ENCODE measurements at regions not wholly inside any gene's neighbourhood (a gene's known extent, or its start where the extent isn't known, plus 50 kb on each side); places are given as distances from the start of the nearest gene placed in this dataset.

DNA sequence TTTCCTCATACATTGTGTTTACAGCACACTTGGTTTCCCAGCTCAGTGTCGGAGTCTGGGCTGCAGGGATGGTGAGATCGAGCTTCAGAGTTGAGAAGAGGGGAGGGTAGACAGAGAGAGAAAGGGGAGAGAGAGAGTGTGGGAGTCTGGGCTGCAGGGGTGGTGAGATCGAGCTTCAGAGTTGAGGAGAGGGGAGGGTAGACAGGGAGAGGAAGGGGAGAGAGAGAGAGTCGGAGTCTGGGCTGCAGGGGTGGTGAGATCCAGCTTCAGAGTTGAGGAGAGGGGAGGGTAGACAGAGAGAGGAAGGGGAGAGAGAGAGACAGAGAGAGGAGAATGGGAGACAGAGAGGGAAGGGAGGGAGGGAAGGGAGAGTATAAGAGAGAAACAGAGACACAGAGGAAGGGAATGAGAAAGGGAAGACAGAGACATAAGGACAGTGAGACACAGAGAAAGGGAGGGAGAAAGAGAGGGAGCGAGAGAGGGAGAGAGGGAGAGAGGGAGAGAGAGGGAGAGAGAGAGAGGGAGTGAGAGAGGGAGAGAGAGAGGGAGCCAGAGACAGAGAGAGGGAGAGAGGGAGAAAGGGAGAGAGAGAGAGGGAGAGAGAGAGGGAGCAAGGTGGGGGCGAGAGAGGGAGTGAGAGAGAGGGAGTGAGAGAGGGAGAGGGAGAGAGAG lies 222.7 kb upstream of the GMDS start:
- Mint-ChIP-seq H3K27ac (no peak overlapping the region), H3K4me3 (no peak overlapping the region), H3K36me3 (no peaks in the 10 kb centered on the region), H3K27me3 (peaks cover 27% of the 10 kb centered on the region), H3K4me1 (no peaks in the 10 kb centered on the region), H3K9me3 (no peaks in the 10 kb centered on the region)
- DNase-seq (ENCODE audit: low spot score in 2 of 2) = no peak
- no peak for ATAC-seq (ENCODE audit: low read depth)

DNA sequence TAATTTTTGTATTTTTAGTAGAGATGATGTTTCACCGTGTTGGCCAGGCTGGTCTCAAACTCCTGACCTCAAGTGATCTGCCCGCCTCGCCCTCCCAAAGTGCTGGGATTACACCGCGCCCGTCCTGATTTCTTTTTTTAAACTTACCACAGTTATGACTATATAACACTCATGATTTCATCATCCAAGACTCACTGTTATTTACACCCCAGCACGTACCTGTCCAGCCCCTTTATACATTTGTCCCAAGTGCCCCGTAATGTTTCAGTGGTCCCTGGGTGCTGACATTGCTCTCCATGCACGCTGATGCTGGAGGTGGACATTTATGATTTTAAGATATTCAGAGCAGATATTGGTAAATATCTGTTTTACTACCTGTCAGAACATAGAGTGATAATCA lies 219.9 kb upstream of the GMDS start:
- peaks cover 20% of the 10 kb centered on the region for H3K27me3 Mint-ChIP-seq
- no peaks in the 10 kb centered on the region for H3K9me3 Mint-ChIP-seq
- no peak overlapping the region for H3K4me3 Mint-ChIP-seq
- ATAC-seq (ENCODE audit: low read depth) (no peak), DNase-seq (ENCODE audit: low spot score in 2 of 2) (no peak)
- no peaks in the 10 kb centered on the region for H3K36me3 Mint-ChIP-seq
- no peak overlapping the region for H3K27ac Mint-ChIP-seq
- no peaks in the 10 kb centered on the region for H3K4me1 Mint-ChIP-seq

DNA sequence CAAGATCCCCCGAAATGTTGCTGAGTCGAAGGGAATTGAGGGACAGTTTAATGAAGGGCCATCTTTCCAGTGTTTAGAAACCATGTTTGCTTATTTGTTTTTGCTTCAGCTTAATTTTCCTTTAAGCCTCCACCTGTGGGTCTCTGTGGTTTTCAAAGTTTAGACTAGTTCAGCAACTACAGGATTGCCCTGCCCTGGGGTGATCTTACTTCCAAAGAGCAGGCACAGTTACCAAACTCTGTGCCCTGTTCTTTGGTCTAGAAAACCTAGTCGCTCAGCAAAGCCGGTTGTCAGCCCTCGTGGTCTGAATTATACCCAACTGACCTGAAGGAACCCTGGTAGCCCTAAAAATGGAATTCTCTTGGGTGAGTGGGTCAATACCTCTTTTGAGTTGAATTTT lies 219.2 kb upstream of the GMDS start:
- H3K36me3 Mint-ChIP-seq = no peaks in the 10 kb centered on the region
- DNase-seq (ENCODE audit: low spot score in 2 of 2) (no peak), ATAC-seq (ENCODE audit: low read depth) (no peak)
- no peak overlapping the region for H3K4me3 Mint-ChIP-seq
- no peak overlapping the region for H3K27ac Mint-ChIP-seq
- peaks cover 1% of the 10 kb centered on the region for H3K9me3 Mint-ChIP-seq
- H3K27me3 Mint-ChIP-seq = peaks cover 21% of the 10 kb centered on the region
- no peaks in the 10 kb centered on the region for H3K4me1 Mint-ChIP-seq

DNA sequence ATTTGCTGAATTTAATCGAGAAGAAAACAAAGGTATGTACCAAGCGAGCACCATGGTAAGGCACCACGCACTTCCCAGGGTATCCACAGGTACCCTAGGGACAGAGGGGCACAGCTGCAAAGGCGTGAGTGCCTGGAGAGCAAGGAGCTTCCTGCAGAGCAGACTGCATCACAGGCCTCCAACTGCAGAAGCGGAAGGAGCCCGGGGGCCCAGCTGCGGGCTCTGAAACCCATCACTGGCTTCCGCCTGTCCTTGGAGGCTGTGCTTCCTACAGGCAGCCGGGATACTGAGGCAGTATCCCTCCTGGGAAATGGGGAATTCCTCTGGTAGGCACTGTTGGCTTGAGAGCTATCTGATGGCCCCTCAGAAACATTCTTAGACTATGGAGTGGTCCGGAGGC lies 217.4 kb upstream of the GMDS start:
- H3K4me1 Mint-ChIP-seq = no peaks in the 10 kb centered on the region

DNA sequence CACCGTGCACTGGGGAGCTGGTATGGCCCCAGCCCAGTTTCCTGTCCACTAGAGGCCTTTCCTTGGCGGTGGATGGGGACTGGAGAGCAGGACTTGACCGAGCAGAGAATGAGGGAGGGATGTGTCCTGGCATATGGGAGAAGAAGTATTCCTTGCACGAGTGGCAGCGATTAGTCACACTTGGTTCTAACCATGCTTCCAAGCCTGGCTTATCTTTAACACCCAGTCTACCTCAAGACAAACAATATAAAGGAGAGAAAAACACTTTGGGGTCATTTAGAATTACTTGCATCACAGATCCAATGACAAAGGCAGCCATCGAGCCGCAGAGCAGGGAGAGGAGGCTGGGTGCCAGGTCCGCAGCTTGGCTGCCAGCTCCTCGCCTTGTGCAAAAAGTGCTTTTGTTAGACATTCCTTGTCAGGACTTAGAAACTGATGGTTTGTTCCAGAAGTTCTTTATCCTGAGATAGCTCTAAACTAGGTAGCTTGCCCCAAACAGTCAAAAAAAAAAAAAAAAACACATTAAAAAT lies 214.9 kb upstream of the GMDS start:
- ATAC-seq (ENCODE audit: low read depth) (no peak), DNase-seq (ENCODE audit: low spot score in 2 of 2) (no peak)
- Mint-ChIP-seq H3K27me3 (peaks cover 4% of the 10 kb centered on the region), H3K9me3 (peaks cover 1% of the 10 kb centered on the region), H3K27ac (no peak overlapping the region), H3K36me3 (no peaks in the 10 kb centered on the region), H3K4me3 (no peak overlapping the region), H3K4me1 (no peaks in the 10 kb centered on the region)

More for the DNA sequence above, 217.4 kb upstream of the GMDS start:
- Mint-ChIP-seq H3K4me3 (no peak overlapping the region), H3K27me3 (peaks cover 10% of the 10 kb centered on the region), H3K36me3 (no peaks in the 10 kb centered on the region), H3K27ac (no peak overlapping the region), H3K9me3 (peaks cover 1% of the 10 kb centered on the region)
- DNase-seq (ENCODE audit: low spot score in 2 of 2) (no peak), ATAC-seq (ENCODE audit: low read depth) (no peak)

DNA sequence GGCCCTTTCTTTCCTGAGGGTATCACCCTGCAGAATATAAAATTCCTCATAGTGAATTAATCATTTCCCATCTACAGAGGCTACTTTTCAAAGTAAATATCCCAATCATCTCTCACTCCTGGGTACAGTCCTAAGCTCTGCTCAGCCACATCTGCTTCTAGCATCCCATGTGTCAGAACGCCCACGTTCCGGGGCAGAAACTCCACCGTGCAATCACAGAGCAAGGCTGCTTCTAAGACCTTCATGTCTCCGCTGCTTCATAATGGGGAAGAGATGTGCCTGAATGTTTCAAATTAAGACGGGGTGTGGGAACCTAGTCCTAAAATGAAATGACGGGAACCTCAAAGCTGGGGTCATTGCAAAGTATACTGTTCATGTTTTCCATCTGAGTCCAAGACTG lies 208.8 kb upstream of the GMDS start:
- Mint-ChIP-seq H3K4me3 (no peak overlapping the region), H3K27ac (no peak overlapping the region), H3K9me3 (no peaks in the 10 kb centered on the region), H3K4me1 (no peaks in the 10 kb centered on the region), H3K36me3 (peaks cover 4% of the 10 kb centered on the region), H3K27me3 (peaks cover 13% of the 10 kb centered on the region)
- ATAC-seq (ENCODE audit: low read depth) (no peak), DNase-seq (ENCODE audit: low spot score in 2 of 2) (no peak)

DNA sequence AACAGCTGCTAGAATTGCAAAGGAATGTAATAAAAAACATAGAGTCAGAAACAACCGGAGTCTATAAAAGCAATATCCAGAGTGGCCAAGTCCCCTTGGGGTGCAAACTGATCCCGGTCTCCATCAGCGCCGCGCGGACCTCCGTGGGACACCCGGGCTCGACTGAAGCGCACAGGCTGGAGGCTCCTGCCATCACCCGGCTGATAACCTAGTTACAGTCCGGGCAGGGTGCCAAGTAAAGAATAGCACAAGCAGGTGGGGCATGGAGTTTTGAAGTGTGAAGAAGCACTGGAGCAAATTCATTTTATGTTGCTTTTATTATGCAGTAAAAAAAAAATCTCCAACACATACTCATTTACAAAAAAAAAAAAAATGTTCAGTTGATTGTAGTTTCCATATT lies 205.1 kb upstream of the GMDS start:
- ATAC-seq (ENCODE audit: low read depth) (no peak), DNase-seq (ENCODE audit: low spot score in 2 of 2) (no peak)
- peaks cover 12% of the 10 kb centered on the region for H3K27me3 Mint-ChIP-seq
- no peak overlapping the region for H3K27ac Mint-ChIP-seq
- H3K4me3 Mint-ChIP-seq = no peak overlapping the region
- H3K36me3 Mint-ChIP-seq = peaks cover 4% of the 10 kb centered on the region
- peaks cover 3% of the 10 kb centered on the region for H3K4me1 Mint-ChIP-seq
- H3K9me3 Mint-ChIP-seq = no peaks in the 10 kb centered on the region

DNA sequence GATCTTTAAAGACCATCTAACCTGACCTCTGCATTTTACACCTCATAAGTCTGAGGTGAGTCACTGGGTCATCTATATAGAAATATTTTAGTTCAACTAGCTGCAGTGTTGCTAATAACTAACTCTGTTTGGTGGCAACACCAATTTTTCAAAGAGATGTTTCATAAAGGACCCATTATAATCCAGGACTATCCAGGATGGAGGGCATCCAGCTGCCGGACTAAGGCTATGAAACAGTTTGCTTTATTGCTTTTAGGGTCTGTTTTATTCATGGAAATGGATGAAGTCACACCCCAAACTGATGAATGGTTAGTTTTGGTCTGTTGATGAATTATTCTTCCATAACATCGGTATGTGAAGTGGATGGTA lies 204.2 kb upstream of the GMDS start:
- Mint-ChIP-seq H3K4me1 (peaks cover 3% of the 10 kb centered on the region), H3K9me3 (no peaks in the 10 kb centered on the region), H3K27me3 (peaks cover 9% of the 10 kb centered on the region), H3K27ac (no peak overlapping the region), H3K36me3 (peaks cover 4% of the 10 kb centered on the region), H3K4me3 (no peak overlapping the region)
- ATAC-seq (ENCODE audit: low read depth) (no peak), DNase-seq (ENCODE audit: low spot score in 2 of 2) (no peak)

DNA sequence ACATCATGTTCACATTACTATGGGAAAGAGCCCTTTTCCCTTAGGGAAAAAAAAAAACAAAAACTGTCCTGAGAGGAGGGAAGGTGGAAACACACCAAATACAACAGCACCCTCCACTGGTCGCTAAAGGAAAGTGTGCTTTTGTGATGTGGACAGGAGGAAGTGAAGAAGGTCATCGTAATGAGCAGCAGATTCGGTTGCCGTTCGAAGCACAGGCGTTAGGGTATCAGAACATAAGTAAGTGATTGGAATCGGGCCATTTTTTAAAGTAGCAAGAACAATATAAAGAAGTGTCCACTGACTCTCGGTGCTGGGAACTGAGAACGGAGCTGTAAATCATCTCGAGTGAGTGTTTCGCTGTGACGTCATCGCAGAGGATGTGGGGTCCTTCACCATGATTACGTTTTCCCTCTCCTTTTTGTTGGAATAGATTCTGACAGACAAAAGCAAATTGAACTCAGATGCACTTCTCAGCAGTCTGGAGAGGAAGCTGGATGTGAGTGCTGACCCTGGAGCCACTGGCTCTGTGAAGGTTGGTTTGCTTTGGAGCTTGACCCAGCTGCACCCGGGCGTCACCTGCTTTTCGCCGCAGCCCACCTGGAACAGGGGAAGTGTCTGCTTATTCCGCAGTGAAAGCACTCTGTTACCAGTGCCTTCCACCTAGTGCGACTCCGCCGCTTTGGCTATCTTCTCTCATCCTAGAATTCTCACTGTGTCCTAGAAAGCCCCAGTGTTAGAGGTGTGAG lies 203.6 kb upstream of the GMDS start:
- no peak overlapping the region for H3K27ac Mint-ChIP-seq
- ATAC-seq (ENCODE audit: low read depth) = peak; percentile 45
- no peak for DNase-seq (ENCODE audit: low spot score in 2 of 2)

DNA sequence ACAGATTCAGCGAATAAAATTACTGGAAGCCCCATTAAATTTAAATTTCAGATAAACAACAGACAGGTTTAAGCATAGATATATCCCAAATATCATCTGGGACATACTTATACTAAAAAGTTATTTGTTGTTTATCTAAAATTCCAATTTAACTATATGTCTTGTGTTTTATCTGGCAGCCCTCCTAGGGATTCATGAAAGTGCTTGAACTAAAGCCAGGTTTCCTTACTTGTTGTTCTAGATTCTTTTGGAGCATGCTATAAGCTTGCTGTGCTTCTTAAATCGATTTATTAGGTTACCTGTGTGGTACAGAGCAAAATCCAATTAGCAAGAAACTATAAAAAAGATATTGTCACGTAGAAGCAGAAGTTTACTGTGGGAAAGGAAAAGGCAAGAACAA lies 202.5 kb upstream of the GMDS start:
- no peak overlapping the region for H3K27ac Mint-ChIP-seq
- ATAC-seq (ENCODE audit: low read depth) (no peak), DNase-seq (ENCODE audit: low spot score in 2 of 2) (no peak)
- no peaks in the 10 kb centered on the region for H3K9me3 Mint-ChIP-seq
- H3K4me3 Mint-ChIP-seq = no peak overlapping the region
- H3K4me1 Mint-ChIP-seq = peaks cover 3% of the 10 kb centered on the region
- H3K36me3 Mint-ChIP-seq = peaks cover 6% of the 10 kb centered on the region
- peaks cover 6% of the 10 kb centered on the region for H3K27me3 Mint-ChIP-seq

More for the DNA sequence above, 203.6 kb upstream of the GMDS start:
- peaks cover 8% of the 10 kb centered on the region for H3K36me3 Mint-ChIP-seq
- peaks cover 3% of the 10 kb centered on the region for H3K4me1 Mint-ChIP-seq
- no peaks in the 10 kb centered on the region for H3K9me3 Mint-ChIP-seq
- peaks cover 9% of the 10 kb centered on the region for H3K27me3 Mint-ChIP-seq
- peak overlapping the region; percentile 55 for H3K4me3 Mint-ChIP-seq

DNA sequence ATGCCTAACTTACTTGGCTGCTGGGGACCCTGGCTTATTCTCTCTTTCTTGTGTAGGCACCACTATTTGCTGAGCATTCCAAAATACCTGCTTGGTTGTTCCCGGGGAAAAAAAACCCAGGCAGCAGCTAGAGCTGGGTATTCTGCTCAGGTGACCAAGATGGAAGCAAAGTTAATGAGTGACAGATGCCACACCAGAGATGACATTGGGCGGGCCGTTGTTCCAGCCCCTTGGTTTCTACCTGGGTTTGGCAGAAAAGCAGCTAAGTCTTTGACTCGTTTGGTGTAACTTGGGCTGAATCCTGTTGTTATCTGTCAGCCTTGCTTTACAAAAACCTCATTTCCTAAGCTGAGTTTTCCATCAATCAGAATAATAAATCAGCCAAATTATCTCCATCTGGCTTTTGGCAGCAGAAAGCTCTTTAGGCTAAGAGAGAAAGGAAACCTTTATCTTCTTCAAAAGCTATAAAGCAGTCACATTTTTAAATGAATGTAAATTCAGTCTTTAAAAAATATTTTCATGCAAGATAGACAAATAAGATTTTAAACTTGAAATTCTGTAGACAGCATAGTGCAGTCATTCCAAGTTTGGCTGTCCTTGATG lies 202.0 kb upstream of the GMDS start:
- no peak overlapping the region for H3K27ac Mint-ChIP-seq
- DNase-seq (ENCODE audit: low spot score in 2 of 2) (no peak), ATAC-seq (ENCODE audit: low read depth) (no peak)
- peaks cover 3% of the 10 kb centered on the region for H3K4me1 Mint-ChIP-seq
- no peak overlapping the region for H3K4me3 Mint-ChIP-seq
- peaks cover 6% of the 10 kb centered on the region for H3K36me3 Mint-ChIP-seq
- H3K27me3 Mint-ChIP-seq = peaks cover 6% of the 10 kb centered on the region
- no peaks in the 10 kb centered on the region for H3K9me3 Mint-ChIP-seq

DNA sequence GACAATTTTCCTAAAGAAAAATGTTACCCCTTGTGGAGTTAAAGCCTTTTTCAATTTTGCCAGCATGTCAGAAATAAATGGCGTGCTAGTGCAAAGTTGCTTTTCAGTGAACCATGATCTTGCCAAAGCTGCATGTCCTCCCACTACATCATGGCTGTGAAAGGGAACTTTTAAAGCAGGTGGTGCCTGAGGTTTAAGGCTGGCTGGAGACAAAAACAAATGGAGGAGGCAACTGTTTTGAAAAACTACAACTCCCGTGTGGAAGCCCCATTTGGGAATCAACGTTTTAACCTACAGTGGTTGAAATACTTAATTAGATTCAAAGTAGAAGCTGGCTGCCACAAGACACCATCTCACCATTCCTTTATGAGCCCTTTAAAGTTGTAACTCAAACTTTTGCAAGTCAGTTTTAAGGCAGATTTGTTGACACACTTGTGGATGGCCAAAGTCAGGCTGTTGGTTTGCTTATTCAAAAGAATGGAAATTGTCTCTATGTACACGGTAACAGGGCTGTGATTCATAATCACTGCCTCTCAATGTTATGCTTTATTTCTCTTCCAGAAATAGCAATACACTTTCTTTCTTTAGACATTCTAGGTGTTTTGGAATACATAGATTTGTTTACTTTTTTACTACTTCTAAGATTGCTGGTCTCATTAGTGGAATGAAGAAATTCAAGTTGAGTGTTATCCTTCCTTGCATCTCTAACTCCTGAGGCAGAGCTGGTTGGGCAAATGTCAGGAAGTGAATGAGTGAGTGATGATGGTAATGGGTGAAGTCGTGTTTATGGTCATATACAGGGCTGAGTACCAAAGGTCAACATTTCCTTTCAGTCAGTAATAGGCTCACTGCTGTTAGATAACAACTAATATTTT lies 196.4 kb upstream of the GMDS start:
- no peak overlapping the region for H3K4me3 Mint-ChIP-seq
- H3K27ac Mint-ChIP-seq = no peak overlapping the region
- no peak for ATAC-seq (ENCODE audit: low read depth)
- H3K9me3 Mint-ChIP-seq = no peaks in the 10 kb centered on the region
- DNase-seq (ENCODE audit: low spot score in 2 of 2) = no peak
- H3K36me3 Mint-ChIP-seq = peaks cover 11% of the 10 kb centered on the region
- H3K27me3 Mint-ChIP-seq = no peaks in the 10 kb centered on the region
- no peaks in the 10 kb centered on the region for H3K4me1 Mint-ChIP-seq

DNA sequence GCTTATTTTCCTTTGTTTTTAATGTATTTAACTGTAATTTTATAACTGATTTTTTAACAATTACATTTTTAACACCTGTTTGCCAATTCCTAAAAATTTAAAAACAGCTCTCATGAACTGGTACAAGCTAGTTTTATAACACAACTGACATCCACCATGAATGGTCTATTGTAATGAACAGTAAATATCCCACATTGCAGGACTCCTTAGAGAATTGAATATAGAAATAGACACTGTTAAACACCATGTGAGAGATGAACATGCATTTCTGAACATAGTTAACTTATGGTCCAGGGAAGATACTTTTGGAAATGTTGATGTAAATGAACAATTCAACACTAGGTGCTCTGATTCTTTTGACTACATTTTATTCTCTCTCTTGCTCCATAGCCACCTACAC lies 195.1 kb upstream of the GMDS start:
- Mint-ChIP-seq H3K9me3 (no peaks in the 10 kb centered on the region), H3K36me3 (peaks cover 11% of the 10 kb centered on the region), H3K4me3 (no peak overlapping the region), H3K27ac (no peak overlapping the region), H3K27me3 (peaks cover 2% of the 10 kb centered on the region), H3K4me1 (no peaks in the 10 kb centered on the region)
- DNase-seq (ENCODE audit: low spot score in 2 of 2) (no peak), ATAC-seq (ENCODE audit: low read depth) (no peak)

DNA sequence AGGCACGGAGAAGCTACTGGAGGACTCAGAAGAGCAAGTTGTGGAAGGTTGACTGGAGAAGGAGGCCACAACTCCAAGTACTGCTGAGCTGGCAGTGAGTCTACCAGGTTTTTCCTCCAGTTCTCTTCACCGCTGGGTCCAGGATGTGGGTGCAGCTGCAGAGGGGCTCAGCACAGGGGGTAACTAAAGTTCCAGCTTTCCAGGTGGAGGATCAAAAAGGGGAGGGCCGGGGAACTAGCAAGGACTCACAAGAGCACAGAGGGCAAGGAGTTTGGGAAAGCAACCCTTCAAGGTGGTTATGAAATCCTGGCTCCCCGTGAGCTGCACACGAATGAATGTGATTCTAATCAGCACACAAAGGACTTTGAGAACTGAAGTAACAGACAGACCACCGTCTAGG lies 194.2 kb upstream of the GMDS start:
- DNase-seq (ENCODE audit: low spot score in 2 of 2) = no peak
- Mint-ChIP-seq H3K9me3 (no peaks in the 10 kb centered on the region), H3K4me1 (no peaks in the 10 kb centered on the region), H3K27ac (no peak overlapping the region), H3K4me3 (no peak overlapping the region), H3K27me3 (peaks cover 2% of the 10 kb centered on the region), H3K36me3 (peaks cover 11% of the 10 kb centered on the region)
- ATAC-seq (ENCODE audit: low read depth) = no peak

Measured in memory B cell (primary cell).